NCI-H2171 treated with DMSO at 0.1 percent for 48 hours (cell line): ENCODE measurements at regions not wholly inside any gene's neighbourhood (a gene's known extent, or its start where the extent isn't known, plus 50 kb on each side); places are given as distances from the start of the nearest gene placed in this dataset.
"Not testable (repeated sequence)": the region's sequence is repeated elsewhere in the genome, so short reads cannot be mapped to it uniquely, and the experiment has no call there.

Experiments
- DNase-seq: peaks from one replicate; lab custom pipeline; 2025; lab: John Stamatoyannopoulos, UW

- DNase-seq = no peak
Observed at GRCh38 chr13:50388481-50388880, 373.2 kb downstream of the KCNRG start.

GRCh38 chr13:50389726-50390125 is 374.5 kb downstream of the KCNRG start:
- peak; percentile 96 for DNase-seq

GRCh38 chr13:50390503-50391248 is 375.4 kb downstream of the KCNRG start:
- DNase-seq = no peak

GRCh38 chr13:50392977-50393376 is 377.7 kb downstream of the KCNRG start:
- DNase-seq = no peak

- DNase-seq = peak; percentile 95
Observed at GRCh38 chr13:50393628-50394027, 378.4 kb downstream of the KCNRG start.

GRCh38 chr13:50396001-50396400 is 380.8 kb downstream of the KCNRG start:
- DNase-seq = no peak

DNA sequence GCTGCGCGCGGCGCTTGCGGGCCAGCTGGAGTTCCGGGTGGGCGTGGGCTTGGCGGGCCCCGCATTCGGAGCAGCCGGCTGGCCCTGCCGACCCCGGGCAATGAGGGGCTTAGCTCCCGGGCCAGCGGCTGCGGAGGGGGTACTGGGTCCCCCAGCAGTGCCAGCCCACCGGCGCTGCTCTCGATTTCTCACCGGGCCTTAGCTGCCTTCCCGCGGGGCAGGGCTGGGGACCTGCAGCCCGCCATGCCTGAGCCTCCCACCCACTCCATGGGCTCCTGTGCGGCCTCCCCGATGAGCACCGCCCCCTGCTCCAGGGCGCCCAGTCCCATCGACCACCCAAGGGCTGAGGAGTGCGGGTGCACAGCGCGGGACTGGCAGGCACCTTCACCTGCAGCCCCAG is 381.4 kb downstream of the KCNRG start:
- DNase-seq = not testable (repeated sequence)

GRCh38 chr13:50400035-50400726 is 384.9 kb downstream of the KCNRG start:
- DNase-seq = peak; percentile 23

DNA sequence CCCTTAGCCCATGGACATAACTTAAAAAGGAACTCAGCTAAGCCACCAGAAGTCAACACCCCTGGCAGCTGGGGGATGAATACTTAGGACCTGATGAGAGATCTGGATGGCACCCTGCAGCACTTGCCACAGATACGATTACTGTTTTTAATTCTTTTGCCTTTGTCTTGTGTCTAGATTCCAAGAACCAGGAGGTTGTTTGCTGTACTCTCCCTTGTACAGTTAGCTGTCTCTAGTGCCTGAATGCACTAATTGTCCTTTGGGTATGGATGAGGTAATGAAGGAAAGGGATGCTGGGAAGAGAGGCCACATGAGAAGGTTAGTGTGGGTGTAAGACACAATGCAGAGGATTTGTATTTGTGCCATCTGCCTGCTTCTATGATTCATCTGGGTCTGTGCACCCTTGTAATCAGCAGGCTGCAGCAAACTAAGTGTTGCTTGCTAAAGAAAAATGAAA is 385.8 kb downstream of the KCNRG start:
- DNase-seq = peak; percentile 82

- DNase-seq = no peak
Observed at GRCh38 chr13:50401721-50402465, 386.6 kb downstream of the KCNRG start.

DNA sequence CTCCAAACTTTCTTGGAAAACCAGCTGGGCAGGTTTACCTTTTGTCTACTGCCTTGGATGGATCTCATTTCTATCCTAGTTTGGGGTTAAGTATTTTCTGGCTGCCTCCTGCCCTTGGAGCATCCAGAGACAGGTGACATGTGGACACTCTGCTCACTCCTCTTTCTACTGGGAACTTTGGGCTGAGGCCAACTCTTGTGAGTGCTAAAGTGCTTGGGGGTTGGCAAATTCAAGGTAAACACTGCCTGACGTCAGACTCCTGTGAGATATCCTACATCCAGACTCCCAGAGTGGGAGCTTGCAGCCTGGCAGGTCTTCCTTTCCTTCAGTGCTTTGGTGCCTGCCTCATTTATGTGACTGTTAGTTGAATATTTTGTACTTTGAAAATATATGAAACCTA is 388.1 kb downstream of the KCNRG start:
- peak; percentile 74 for DNase-seq

DNA sequence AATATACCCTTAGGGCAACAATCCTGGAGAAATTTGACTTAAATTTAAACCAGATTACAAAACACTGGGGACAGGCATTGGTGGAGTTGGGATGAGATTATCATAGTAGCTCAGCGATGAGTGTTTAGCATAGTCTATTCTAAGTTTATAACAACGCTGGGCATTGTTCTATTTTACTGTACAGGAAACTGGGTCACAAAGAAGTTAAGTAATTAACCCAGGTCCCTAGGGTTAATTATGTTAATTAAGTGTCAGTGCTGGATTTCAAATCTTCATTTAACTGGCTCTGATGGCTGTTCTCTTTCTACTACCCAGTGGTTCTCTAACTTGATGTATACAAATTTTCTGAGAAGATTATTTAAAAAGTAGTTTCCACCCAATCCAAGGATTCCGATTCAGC is 388.9 kb downstream of the KCNRG start:
- DNase-seq = no peak

DNA sequence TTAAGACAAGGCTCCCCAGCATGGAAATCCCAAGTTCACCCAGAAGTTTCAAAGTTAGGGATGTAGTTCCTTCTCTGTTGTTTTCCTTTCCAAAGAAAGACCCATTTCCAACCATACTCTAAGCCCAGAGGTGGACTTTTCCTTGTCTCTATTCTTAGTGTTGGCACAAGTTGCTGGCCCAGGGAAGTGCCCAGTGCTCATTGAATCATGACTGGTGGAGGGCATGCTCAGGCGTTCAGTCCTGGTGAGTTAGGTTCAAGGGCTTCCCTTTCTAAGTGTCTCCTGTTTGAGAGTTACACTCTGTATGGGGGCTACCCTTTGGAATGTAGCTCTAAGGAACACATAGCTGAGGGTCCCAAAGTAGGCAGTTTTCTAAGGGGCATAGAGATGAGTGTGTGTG is 389.5 kb downstream of the KCNRG start:
- no peak for DNase-seq

- DNase-seq = no peak
Observed at GRCh38 chr13:50406831-50407230, 391.6 kb downstream of the KCNRG start.

GRCh38 chr13:50408068-50408467 is 392.8 kb downstream of the KCNRG start:
- DNase-seq = peak; percentile 7

DNA sequence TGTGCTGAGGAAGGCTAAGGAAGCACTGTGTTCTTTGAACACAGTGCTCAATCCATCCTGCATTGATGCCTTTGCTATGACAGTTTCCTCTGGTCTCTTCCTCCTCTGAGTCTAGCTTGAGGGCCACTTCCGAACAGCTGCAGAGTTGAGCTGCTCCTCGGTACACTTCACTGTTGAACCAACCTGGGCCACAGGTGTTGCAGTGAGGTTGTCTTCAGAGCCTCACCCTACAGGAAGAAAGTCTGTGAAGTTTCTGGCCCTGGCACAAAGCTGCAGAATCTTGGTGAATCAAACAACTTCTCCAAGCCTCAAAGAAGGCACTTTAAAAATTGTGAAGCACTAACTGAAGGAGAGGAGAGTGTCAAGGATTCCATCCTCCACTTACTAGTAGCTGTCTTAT is 394.0 kb downstream of the KCNRG start:
- no peak for DNase-seq

DNA sequence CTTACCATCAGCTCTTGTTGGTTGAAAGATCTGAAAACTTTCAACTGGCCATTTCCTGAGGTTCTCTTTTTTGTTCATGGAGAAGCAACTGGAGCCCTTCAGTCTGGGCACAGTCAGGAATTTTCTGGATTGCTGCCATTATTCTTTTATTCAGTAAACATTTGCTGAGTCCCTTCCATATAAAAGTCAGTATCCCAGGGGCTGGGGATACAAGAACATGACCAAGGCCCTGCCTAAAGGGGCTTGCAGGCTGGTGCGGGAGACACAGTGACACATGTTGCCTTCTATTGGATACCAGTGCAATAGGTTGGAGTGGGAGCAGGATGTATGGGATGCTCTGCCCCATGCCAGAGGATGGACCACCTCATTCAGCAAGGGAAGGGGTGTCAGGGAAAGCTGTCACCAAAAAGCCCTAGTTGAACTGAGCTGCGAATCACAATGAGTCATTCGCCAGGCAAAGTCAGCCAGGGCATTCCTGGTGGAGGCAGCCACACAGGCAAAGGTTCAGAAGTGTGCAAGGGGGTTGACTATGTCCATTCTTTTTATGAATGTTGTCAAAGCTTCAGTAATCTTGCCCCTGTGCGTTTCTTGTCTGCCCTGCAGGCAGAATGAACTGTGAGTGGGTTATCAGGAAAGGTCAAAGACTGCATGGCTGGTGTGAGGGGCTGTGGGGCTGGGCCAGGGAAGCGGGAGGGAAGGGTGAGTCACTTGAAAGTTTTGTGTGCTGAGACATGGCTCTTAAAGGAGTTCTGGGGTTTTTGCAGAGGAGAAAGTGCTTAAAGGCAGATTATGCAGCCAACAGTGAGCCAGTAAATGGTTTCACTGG is 395.9 kb downstream of the KCNRG start:
- no peak for DNase-seq

- DNase-seq = no peak
Observed at GRCh38 chr13:50412046-50412617, 396.9 kb downstream of the KCNRG start.

- DNase-seq = no peak
Observed at GRCh38 chr13:50414640-50415039, 399.4 kb downstream of the KCNRG start.

DNA sequence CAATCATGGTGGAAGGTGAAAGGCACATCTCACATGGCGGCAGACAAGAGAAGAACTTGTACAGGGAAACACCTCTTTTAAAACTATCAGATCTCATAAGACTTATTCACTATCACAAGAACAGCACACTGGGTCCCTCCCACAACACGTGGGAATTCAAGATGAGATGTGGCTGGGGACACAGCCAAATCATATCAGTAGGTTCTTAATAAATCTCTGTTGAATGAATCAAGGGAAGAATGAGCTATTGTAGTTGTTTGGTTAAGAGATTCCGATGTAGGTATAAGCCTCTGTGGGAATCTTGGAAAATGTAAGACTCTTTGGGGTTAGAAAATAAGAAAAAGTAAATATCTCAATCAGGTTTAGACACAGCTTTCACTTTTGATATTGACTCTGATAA is 400.2 kb downstream of the KCNRG start:
- DNase-seq = no peak

- DNase-seq = no peak
Observed at GRCh38 chr13:50417597-50417996, 402.4 kb downstream of the KCNRG start.
